ENCODE measurements at regions not wholly inside any gene's neighbourhood (a gene's known extent, or its start where the extent isn't known, plus 50 kb on each side); places are given as distances from the start of the nearest gene placed in this dataset.

GRCh38 chr16:48438414-48438813, 53.2 kb upstream of the SIAH1 start:
- Histone ChIP-seq H3K27ac (ENCODE audit: low read depth, low read length, poor library complexity, severe bottlenecking) (no peak overlapping the region), H3K27me3 (replicated peaks; ENCODE audit: insufficient read depth, low read depth, low read length, poor library complexity) (no peaks in the 10 kb centered on the region), H3K4me1 (ENCODE audit: insufficient read depth, low read length, poor library complexity, severe bottlenecking) (no peaks in the 10 kb centered on the region), H3K36me3 (ENCODE audit: insufficient read depth, low read length, poor library complexity, severe bottlenecking) (no peaks in the 10 kb centered on the region), H3K4me3 (ENCODE audit: low read depth, low read length, poor library complexity, severe bottlenecking) (no peak overlapping the region), H3K9me3 (ENCODE audit: low read depth, low read length, poor library complexity, severe bottlenecking) (no peaks in the 10 kb centered on the region)
- DNase-seq (ENCODE audit: low spot score): no peak
- BruUV-seq (replicated peaks): no TSS peak
- CTCF ChIA-PET: no interaction called here
- no peak for TF ChIP-seq CTCF (conservative IDR thresholded peaks at IDR 0.05; ENCODE audit: low read depth, low read length)
- no peak for TF ChIP-seq EZH2 (IDR thresholded peaks at IDR 0.05; ENCODE audit: borderline replicate concordance, low read depth, low read length, poor library complexity, severe bottlenecking)
- POLR2A ChIA-PET (ENCODE audit: low non-redundant PET): no interaction called here
- intact Hi-C loops (cut with micrococcal nuclease; ENCODE audit: unreplicated experiment): no loop called here

- BruUV-seq (replicated peaks): no TSS peak
- H3K9me3 ChIP-seq (ENCODE audit: low read depth, low read length, poor library complexity, severe bottlenecking): no peaks in the 10 kb centered on the region
- DNase-seq (ENCODE audit: low spot score): no peak
- no peak overlapping the region for H3K4me3 ChIP-seq (ENCODE audit: low read depth, low read length, poor library complexity, severe bottlenecking)
- intact Hi-C loops (cut with micrococcal nuclease; ENCODE audit: unreplicated experiment): no loop called here
- TF ChIP-seq EZH2 (IDR thresholded peaks at IDR 0.05; ENCODE audit: borderline replicate concordance, low read depth, low read length, poor library complexity, severe bottlenecking): no peak
- no peak for TF ChIP-seq CTCF (conservative IDR thresholded peaks at IDR 0.05; ENCODE audit: low read depth, low read length)
- H3K27me3 ChIP-seq (replicated peaks; ENCODE audit: insufficient read depth, low read depth, low read length, poor library complexity): no peaks in the 10 kb centered on the region
- no peak overlapping the region for H3K27ac ChIP-seq (ENCODE audit: low read depth, low read length, poor library complexity, severe bottlenecking)
- CTCF ChIA-PET: interaction anchor here (0.6 kb wide), 1 partner anchor 177 kb away, joined by 3 read pairs; no protein-coding TSS in a partner anchor
- no peaks in the 10 kb centered on the region for H3K4me1 ChIP-seq (ENCODE audit: insufficient read depth, low read length, poor library complexity, severe bottlenecking)
- POLR2A ChIA-PET (ENCODE audit: low non-redundant PET): no interaction called here
- H3K36me3 ChIP-seq (ENCODE audit: insufficient read depth, low read length, poor library complexity, severe bottlenecking): no peaks in the 10 kb centered on the region
These were observed 50.7 kb upstream of the SIAH1 start for GRCh38 chr16:48435906-48436305.

- Histone ChIP-seq H3K36me3 (ENCODE audit: insufficient read depth, low read length, poor library complexity, severe bottlenecking) (no peaks in the 10 kb centered on the region), H3K4me1 (ENCODE audit: insufficient read depth, low read length, poor library complexity, severe bottlenecking) (no peaks in the 10 kb centered on the region), H3K27ac (ENCODE audit: low read depth, low read length, poor library complexity, severe bottlenecking) (no peak overlapping the region), H3K27me3 (replicated peaks; ENCODE audit: insufficient read depth, low read depth, low read length, poor library complexity) (no peaks in the 10 kb centered on the region), H3K4me3 (ENCODE audit: low read depth, low read length, poor library complexity, severe bottlenecking) (no peak overlapping the region), H3K9me3 (ENCODE audit: low read depth, low read length, poor library complexity, severe bottlenecking) (no peaks in the 10 kb centered on the region)
- POLR2A ChIA-PET (ENCODE audit: low non-redundant PET): no interaction called here
- CTCF ChIA-PET: interaction anchor here (0.6 kb wide), 1 partner anchor 177 kb away, joined by 3 read pairs; no protein-coding TSS in a partner anchor
- no peak for TF ChIP-seq EZH2 (IDR thresholded peaks at IDR 0.05; ENCODE audit: borderline replicate concordance, low read depth, low read length, poor library complexity, severe bottlenecking)
- TF ChIP-seq CTCF (conservative IDR thresholded peaks at IDR 0.05; ENCODE audit: low read depth, low read length): no peak
- no peak for DNase-seq (ENCODE audit: low spot score)
- BruUV-seq (replicated peaks): no TSS peak
- intact Hi-C loops (cut with micrococcal nuclease; ENCODE audit: unreplicated experiment): no loop called here
These were observed 50.1 kb upstream of the SIAH1 start for GRCh38 chr16:48435318-48435680.
